GM12872 (cell line): ENCODE measurements at regions not wholly inside any gene's neighbourhood (a gene's known extent, or its start where the extent isn't known, plus 50 kb on each side); places are given as distances from the start of the nearest gene placed in this dataset.

Source experiments
- TF ChIP-seq, protein P1 (sequence below): IDR thresholded peaks from 3 replicates; pipeline ENCODE4 v1.5.1; 2011; ENCODE audit warnings: low read depth, mild to moderate bottlenecking, low read length, moderate library complexity; ENCODE audit not compliant: insufficient read depth

DNA sequence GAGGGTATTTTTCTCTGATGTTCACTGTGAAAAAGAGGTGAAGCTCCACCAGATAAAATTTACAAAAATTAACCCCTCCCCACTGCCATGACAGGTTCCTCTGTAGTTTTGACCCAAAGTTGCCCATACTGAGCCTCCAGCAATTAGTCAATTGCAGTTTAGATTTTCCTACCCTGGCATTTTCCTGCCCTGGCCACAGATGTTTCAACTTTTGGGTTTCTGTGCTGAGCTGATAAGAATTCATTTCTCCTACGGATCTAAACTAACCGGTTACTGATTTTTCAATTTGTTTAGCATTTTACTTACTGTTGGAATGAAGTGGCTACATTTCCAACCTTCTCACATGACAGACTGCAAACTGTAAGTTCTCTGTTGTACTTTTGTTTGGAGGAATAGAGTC is 1346.1 kb upstream of the EPHA6 start:
- TF ChIP-seq, protein P1, sequence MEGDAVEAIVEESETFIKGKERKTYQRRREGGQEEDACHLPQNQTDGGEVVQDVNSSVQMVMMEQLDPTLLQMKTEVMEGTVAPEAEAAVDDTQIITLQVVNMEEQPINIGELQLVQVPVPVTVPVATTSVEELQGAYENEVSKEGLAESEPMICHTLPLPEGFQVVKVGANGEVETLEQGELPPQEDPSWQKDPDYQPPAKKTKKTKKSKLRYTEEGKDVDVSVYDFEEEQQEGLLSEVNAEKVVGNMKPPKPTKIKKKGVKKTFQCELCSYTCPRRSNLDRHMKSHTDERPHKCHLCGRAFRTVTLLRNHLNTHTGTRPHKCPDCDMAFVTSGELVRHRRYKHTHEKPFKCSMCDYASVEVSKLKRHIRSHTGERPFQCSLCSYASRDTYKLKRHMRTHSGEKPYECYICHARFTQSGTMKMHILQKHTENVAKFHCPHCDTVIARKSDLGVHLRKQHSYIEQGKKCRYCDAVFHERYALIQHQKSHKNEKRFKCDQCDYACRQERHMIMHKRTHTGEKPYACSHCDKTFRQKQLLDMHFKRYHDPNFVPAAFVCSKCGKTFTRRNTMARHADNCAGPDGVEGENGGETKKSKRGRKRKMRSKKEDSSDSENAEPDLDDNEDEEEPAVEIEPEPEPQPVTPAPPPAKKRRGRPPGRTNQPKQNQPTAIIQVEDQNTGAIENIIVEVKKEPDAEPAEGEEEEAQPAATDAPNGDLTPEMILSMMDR: no peak

DNA sequence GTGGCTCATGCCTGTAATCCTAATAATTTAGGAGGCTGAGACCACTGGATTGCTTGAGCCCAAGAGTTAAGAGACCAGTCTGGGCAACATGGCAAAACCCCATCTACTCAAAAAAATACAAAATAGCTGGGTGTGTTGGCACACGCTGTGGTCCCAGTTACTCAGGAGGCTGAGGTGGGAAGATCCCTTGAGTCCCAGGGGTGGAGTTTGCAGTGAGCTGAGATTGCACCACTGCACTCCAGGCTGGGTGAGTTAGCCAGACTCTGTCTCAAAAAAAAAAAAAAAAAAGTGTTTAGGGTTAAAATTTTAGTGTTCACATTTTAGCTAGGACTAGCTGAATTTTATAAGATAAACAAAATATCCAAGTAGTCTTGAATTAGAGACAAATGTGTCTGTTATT is 1340.1 kb upstream of the EPHA6 start:
- TF ChIP-seq, protein P1: no peak

DNA sequence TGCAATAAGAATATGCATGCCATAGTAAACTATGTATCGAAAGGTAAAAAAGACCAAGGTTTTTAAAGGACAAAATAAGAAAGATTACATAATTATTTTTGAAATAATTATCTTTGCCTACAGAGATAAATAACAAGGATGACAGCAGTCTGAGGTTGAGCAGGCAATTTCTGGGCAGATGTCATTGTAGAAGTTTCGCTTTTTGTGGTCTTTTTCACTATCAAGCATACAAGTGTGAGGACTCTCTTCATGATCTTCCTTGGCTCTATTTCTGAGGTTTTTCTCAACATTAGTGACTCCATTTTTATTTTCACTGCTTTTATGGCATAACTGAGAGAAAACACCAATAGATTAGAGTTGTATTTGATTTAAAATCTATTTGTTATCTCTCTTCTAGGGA is 1337.9 kb upstream of the EPHA6 start:
- TF ChIP-seq, protein P1: no peak

DNA sequence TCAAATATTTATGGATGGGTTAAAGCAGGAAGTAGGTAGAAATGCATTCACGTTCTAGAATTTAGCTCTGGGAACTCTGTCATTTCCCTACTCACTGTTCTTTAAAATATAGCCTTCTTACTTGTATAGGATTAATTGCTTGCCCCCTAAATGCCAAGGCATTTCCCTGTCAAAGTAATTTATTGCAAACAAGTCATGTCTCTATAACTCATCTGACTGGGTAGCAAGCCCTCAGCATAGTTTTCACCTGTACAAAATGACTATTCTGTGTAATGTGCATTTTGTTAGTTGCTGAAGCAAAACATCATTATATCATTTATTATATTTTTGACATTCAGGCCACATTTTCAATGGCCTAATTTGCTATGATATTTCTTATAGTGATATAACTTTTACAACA is 1308.2 kb upstream of the EPHA6 start:
- TF ChIP-seq, protein P1: no peak

DNA sequence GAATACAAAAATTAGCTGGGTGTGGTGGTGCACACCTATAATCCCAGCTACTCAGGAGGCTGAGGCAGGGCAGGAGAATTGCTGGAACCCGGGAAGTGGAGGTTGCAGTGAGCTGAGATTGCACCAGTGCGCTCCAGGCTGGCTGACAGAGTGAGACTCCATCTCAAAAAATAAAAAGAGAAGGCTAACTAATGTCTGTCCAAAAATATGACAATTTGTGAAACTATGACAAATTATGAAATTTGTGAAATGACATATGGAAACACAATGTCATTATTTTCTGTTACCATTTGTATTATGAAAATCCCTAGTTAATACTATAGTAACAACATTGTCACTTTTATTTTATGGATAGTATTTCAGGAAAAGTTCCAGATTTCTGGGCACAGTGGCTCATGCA is 1306.3 kb upstream of the EPHA6 start:
- TF ChIP-seq, protein P1: no peak

DNA sequence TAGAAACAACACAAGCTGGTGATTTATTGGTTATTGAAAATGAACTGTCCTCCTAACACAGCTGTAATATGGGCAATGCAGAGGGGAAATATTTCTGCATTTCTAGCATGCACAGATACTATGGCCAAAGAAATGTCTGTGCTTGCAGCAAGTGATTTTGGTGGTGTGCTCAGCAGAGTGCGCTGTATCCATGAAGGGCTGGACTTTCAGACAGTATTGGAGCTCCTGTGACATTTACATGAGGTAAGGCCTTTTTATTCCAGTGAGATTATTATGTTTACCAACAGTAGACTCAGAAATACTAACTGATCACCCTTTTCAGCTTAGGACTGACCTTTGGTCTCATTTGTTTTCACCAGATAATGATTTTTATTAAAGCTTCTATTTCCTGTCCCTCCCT is 1302.6 kb upstream of the EPHA6 start:
- TF ChIP-seq, protein P1: no peak

DNA sequence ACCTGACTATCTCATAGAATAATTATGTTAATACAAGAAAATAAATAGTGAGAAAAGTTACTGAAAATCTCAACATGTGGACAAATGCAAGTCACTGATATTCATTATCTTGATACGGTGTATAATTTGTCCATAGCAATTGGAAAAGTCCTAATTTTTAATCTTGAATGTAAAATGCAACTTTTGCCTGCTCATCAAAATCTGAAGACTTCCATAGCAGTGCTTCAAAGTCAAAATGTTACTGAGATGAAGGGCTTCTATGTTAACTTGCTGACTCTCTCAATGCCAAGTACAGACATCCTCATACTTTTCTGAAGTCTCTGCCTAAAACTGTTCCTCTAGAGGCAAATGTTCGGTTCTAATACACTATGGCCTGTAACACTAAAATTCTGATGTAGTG is 1300.1 kb upstream of the EPHA6 start:
- TF ChIP-seq, protein P1: no peak

DNA sequence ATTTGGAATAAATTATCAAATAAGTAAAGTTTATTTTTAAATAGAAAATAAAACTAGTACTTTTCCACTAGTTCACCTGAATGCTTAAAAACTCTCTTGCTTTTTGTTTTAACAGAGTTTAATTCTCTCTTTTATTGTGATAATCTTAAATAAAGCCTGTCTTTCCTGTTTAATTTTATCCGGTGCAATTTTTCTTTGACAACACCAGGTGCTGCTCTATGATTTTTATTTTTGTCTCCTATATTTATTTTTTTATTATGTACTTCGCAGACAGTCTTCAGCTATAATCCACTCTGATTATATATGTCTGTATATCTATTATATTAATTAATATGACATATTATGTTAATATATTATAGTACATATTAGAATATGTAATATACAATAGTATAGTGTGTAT is 1293.0 kb upstream of the EPHA6 start:
- TF ChIP-seq, protein P1: no peak
